Activated naive CD8-positive, alpha-beta T cell treated with anti-CD3 and anti-CD28 coated beads, Interleukin-2, amount 10 ng/mL, durations not matched to agents 7 days and 5 days (primary cell): ENCODE measurements at regions not wholly inside any gene's neighbourhood (a gene's known extent, or its start where the extent isn't known, plus 50 kb on each side); places are given as distances from the start of the nearest gene placed in this dataset.

Experiments
- ATAC-seq: fragments of 150-1000 bp; cut with Tn5 transposase; one replicate; pipeline ENCODE4 v1.10.0; 2021; ENCODE audit warnings: low read depth, moderate library complexity
- POLR2A ChIA-PET: fragments of 350-600 bp; sonication (Branson Sonifier 250); formaldehyde crosslinking; loops from one replicate; lab custom pipeline; 2021; ENCODE audit warnings: antibody characterized with exemption; lab: Charles Lee
- DNase-seq: peaks from one replicate; pipeline ENCODE4 v3.0.0; 2021
- H3K27ac Mint-ChIP-seq: one replicate; pipeline ENCODE4 v1.8.0; 2022; ENCODE audit warnings: mild to moderate bottlenecking, mixed read lengths
- H3K27me3 Mint-ChIP-seq: one replicate; pipeline ENCODE4 v1.8.0; 2022; ENCODE audit warnings: mild to moderate bottlenecking, moderate library complexity, mixed read lengths
- H3K36me3 Mint-ChIP-seq: one replicate; pipeline ENCODE4 v1.8.0; 2021; ENCODE audit warnings: mild to moderate bottlenecking, mixed read lengths
- H3K4me1 Mint-ChIP-seq: one replicate; pipeline ENCODE4 v1.8.0; 2021; ENCODE audit warnings: mixed read lengths
- H3K4me3 Mint-ChIP-seq: one replicate; pipeline ENCODE4 v1.8.0; 2022; ENCODE audit warnings: mild to moderate bottlenecking, moderate library complexity, mixed read lengths
- H3K9me3 Mint-ChIP-seq: one replicate; pipeline ENCODE4 v1.8.0; 2021; ENCODE audit warnings: mixed read lengths

DNA sequence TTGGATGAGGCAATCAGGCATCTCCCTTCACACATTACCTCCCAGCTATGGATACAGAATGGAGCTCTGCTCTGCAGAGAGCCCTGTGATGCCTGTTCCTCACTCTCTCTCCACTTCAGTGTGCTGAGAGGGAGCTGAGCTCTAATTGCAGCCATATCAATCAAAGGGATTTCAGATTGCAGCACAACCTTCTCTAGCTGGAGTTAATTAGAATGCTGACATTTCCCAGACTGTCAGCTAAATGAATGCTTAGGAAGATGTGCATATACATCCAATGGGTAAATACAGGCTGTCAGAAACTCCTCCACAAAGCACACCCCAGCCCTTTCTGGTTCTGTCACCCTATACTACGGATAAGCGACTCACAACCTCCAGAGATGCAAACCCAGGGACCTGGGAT is 402.6 kb downstream of the EIPR1 start:
- H3K36me3 Mint-ChIP-seq = no peaks in the 10 kb centered on the region

DNA sequence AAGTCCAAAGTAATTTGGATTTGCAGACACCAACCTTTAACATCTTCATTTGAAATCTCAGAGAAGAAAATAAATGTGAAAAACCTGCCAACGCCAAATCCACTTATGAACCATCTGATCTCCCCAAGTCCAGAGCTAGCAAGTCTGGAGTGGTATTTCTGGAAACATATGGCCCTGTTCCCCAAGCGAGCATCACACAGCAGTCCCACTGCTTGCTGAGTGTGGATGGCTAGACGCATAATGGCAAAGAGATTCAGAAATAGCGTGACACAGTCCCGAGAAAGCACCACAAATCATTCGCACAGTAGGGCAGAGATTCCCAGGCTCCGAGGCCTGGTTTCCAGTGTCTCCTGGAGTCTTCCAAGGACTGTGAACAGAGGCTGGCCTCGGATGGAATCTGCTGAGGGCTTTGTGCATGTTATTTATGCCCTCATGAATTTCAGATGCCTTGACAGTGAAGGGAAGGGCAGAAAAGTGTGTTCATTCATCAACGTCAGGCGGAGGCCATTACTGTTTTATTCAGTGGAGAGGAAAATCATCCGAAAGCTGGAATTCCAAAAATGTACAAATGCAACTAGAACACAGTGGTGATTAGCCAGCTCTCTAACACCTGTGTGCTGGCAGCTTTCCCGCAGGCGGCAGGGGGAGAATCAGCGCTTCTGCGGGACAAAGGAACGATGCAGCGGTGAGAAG is 417.0 kb downstream of the EIPR1 start:
- Mint-ChIP-seq H3K27ac (no peak overlapping the region), H3K4me1 (no peaks in the 10 kb centered on the region), H3K4me3 (no peak overlapping the region), H3K9me3 (no peaks in the 10 kb centered on the region), H3K36me3 (no peaks in the 10 kb centered on the region), H3K27me3 (no peaks in the 10 kb centered on the region)
- ATAC-seq (no peak), DNase-seq (no peak)
- POLR2A ChIA-PET = no interaction called here

More for the DNA sequence above, 402.6 kb downstream of the EIPR1 start:
- POLR2A ChIA-PET = no interaction called here
- ATAC-seq = no peak
- no peak overlapping the region for H3K4me3 Mint-ChIP-seq
- no peak overlapping the region for H3K27ac Mint-ChIP-seq
- peaks cover 2% of the 10 kb centered on the region for H3K27me3 Mint-ChIP-seq
- H3K4me1 Mint-ChIP-seq = no peaks in the 10 kb centered on the region
- DNase-seq = no peak
- H3K9me3 Mint-ChIP-seq = no peaks in the 10 kb centered on the region

DNA sequence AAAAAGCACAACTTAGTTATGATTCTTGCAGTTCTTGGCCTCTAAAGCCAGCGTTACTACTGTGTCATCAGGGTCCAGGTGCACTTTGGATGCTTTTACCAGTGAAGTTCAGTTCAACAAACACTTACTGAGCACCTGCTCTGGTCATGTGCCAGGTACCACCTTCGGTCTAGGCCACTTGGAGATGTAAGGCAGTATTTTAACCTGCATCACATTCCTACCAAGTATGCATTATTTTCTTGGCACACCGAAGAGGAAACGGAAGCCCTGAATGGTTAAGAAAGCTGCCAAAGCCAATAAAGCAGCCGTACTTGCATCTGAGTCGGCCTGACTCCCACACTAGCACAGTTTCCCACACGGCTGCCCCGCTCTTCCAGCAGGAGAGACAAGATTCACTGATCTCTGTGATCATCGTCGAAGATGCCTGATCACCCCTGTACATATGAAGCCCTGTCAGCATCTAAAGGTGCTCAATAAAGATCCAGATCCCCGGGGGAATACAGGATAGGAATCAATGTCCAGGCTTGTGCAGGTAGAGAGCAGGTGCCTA is 427.1 kb downstream of the EIPR1 start:
- ATAC-seq (no peak), DNase-seq (no peak)
- Mint-ChIP-seq H3K27ac (no peak overlapping the region), H3K36me3 (no peaks in the 10 kb centered on the region), H3K4me3 (no peak overlapping the region), H3K4me1 (no peaks in the 10 kb centered on the region), H3K9me3 (peaks cover 1% of the 10 kb centered on the region), H3K27me3 (no peaks in the 10 kb centered on the region)
- POLR2A ChIA-PET = no interaction called here

DNA sequence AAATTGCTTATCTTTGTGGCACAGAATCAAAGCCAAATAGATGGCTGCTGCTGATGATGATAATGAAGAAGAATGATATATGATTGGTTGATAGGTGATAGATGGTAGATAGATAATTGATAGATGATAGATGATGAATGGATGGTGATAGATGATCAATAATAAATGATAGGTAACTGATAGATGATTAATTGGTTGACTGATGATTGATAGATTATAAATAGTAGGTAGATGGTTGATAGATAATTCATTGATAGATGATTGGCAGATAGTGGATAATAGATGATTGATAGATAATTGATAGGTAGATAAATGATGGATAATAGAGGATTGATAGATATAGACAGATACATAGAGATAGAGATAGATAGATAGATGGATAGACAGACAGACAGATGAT is 430.2 kb downstream of the EIPR1 start:
- Mint-ChIP-seq H3K27me3 (no peaks in the 10 kb centered on the region), H3K4me3 (no peak overlapping the region), H3K36me3 (no peaks in the 10 kb centered on the region), H3K4me1 (no peaks in the 10 kb centered on the region), H3K27ac (no peak overlapping the region), H3K9me3 (peaks cover 2% of the 10 kb centered on the region)
- ATAC-seq = no peak
- DNase-seq = no peak
- POLR2A ChIA-PET = no interaction called here

DNA sequence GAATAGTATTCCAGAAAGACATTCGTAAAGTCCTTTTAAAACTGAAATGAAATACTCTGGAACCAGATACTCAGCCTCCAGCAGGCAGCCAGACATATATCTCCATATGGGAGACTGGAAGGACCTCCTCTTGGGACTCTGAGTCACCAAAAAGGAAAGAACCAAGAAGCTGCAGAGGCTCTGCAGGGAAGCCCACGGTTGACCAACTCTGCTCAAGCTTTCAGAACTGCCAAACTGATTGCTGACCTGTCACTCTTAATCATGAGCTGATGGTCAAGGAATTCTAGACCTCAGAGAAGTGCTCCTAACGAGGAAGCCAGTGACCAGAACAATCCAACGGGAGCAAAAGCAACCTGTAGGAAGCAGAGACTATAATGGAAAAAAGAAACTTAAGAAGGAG is 434.7 kb downstream of the EIPR1 start:
- POLR2A ChIA-PET = no interaction called here
- Mint-ChIP-seq H3K27me3 (no peaks in the 10 kb centered on the region), H3K4me1 (no peaks in the 10 kb centered on the region), H3K4me3 (no peak overlapping the region), H3K36me3 (no peaks in the 10 kb centered on the region), H3K27ac (no peak overlapping the region), H3K9me3 (peaks cover 2% of the 10 kb centered on the region)
- no peak for DNase-seq
- ATAC-seq = no peak

DNA sequence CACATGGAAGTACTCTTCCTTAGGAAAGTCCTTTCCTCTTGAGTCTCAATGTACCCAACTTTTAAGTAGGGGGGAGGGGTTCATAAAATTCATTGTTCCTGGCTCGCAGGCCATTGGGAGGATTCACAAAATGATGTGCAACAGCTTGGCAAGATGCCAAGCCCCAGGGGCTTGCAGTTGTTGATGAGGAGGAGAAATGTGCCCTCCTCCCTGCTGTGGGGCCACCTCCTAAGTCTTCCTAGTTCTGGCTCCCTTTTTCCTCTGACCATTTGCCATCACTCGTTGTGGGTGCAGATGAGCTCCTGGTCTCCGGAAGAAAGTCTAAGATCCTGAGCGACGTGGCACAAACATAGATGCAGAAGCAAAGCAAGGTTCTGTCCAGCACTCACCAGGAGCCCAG is 435.4 kb downstream of the EIPR1 start:
- no peak overlapping the region for H3K4me3 Mint-ChIP-seq
- POLR2A ChIA-PET = no interaction called here
- no peak for DNase-seq
- no peak for ATAC-seq
- H3K36me3 Mint-ChIP-seq = no peaks in the 10 kb centered on the region
- H3K27ac Mint-ChIP-seq = no peak overlapping the region
- no peaks in the 10 kb centered on the region for H3K27me3 Mint-ChIP-seq
- H3K4me1 Mint-ChIP-seq = no peaks in the 10 kb centered on the region
- H3K9me3 Mint-ChIP-seq = peaks cover 4% of the 10 kb centered on the region

DNA sequence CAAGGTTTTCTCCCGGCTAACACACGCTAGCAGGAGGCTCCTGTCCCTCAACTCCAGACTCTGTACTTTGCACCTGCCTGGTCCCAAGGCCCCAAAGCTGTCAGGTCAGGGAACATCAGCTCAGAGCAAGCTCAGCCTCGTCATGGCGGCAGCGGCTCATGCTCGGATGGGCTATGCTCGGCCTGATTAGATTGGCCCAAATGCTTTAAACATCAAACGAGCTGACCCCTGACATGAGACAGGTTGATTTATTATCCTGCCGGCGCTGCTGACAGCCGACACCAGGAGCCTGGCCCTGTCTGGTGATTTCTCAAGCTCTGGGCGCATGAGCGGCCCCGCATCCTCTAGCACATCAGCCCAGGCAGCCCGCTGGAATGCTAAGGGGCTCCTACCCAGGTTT is 436.4 kb downstream of the EIPR1 start:
- Mint-ChIP-seq H3K4me1 (no peaks in the 10 kb centered on the region), H3K27ac (no peak overlapping the region), H3K9me3 (peaks cover 9% of the 10 kb centered on the region), H3K27me3 (no peaks in the 10 kb centered on the region), H3K36me3 (peaks cover 3% of the 10 kb centered on the region), H3K4me3 (no peak overlapping the region)
- ATAC-seq (no peak), DNase-seq (no peak)
- POLR2A ChIA-PET = no interaction called here

DNA sequence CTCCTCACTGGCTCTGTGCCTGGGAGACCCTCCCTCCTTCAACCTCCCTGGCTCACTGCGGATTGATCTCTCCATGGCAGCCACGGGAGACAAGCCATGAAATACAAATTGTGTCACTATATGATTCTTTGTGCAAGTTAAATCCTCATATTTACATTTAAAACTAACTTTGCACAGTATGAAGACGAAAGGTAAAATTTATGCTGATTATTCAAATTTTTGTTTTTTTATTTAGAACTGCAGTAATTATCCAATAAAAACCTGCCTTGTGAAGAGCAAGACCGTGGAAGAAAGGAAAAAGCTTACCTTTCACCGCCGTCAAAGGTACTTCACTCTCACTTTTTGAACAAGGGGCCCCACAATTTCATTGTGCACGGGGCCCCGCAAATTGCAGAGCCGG is 436.9 kb downstream of the EIPR1 start:
- Mint-ChIP-seq H3K4me1 (no peaks in the 10 kb centered on the region), H3K9me3 (peaks cover 9% of the 10 kb centered on the region), H3K4me3 (no peak overlapping the region), H3K27ac (no peak overlapping the region), H3K27me3 (no peaks in the 10 kb centered on the region), H3K36me3 (peaks cover 3% of the 10 kb centered on the region)
- ATAC-seq (no peak), DNase-seq (no peak)
- POLR2A ChIA-PET = no interaction called here

DNA sequence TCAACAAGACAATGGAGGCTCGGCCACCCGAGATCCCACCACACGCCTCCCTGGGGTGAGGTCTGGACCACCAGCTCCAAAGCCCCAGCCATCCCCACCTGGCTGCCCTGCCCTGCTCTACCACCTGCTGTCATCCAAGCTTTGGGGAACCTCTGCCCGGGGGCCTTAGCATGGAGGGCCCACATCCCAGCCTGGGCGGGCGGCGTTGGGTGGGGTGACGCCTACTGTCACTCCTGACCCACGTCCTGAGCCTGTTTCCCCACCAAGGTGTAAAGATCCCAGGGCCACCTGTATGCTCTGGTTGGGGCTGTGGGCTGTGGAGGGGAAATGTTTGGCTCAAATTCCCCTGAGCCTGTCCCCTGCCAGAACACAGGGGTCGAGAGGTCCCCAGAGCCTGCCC is 437.6 kb downstream of the EIPR1 start:
- no peak for ATAC-seq
- Mint-ChIP-seq H3K27ac (no peak overlapping the region), H3K36me3 (peaks cover 3% of the 10 kb centered on the region), H3K9me3 (peaks cover 7% of the 10 kb centered on the region), H3K27me3 (no peaks in the 10 kb centered on the region), H3K4me3 (no peak overlapping the region), H3K4me1 (no peaks in the 10 kb centered on the region)
- no peak for DNase-seq
- POLR2A ChIA-PET = no interaction called here

DNA sequence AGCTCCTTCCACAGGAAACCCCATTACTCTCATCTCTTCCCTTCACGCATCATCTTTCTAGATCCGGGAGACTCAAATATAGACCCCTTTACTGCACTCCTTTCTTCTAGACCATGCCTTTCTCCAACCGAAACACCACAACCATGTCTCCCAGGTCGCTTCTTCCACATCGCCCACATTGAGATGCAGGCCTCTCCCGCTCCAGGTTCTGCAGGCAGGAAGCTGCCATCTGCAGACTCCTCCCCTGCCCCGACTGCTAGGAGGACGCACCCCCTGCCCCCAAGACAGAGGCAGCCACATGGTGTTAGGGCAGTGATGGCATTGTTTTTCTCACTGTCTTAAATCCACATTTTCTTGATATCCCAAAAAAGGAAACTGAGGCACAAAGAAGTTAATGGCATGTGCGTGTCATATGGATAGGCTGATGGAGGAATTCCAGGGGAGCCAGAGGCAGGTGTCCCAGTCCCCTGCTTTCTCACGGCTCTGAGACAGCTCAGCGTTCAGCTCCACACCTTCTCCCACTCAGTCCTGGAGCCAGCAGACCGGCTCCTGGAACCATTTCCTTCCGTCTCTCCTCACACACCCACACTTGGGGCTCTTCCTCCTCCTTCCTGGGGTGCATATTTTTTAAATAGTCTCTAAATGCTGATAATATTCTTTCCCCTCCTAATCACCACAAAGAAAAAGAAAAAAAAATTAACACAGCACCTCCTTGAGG is 438.4 kb downstream of the EIPR1 start:
- H3K27me3 Mint-ChIP-seq = no peaks in the 10 kb centered on the region
- peaks cover 7% of the 10 kb centered on the region for H3K9me3 Mint-ChIP-seq

DNA sequence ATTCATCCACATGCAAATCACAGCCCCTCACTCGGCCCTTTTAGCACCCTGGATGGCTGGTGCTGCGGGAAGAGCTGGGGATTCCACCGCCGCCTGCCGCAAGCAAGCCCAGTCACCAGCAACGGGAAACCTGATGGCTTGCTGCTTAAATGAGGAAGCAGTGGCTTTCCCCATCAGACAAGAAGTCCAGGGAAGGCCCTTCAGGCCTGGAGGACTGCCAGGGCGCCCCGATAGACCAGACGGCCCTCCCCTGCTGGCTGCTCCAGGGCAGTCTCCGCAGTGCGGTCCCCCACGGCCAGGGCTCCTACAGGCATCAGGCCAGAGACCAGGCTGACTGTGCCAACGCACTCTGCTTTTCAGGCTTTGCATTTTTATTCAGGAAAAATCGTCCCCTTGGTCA is 439.1 kb downstream of the EIPR1 start:
- H3K4me1 Mint-ChIP-seq = no peaks in the 10 kb centered on the region
- no peak overlapping the region for H3K4me3 Mint-ChIP-seq
- peaks cover 7% of the 10 kb centered on the region for H3K9me3 Mint-ChIP-seq
- peaks cover 3% of the 10 kb centered on the region for H3K36me3 Mint-ChIP-seq
- no peaks in the 10 kb centered on the region for H3K27me3 Mint-ChIP-seq
- DNase-seq = no peak
- POLR2A ChIA-PET = no interaction called here
- H3K27ac Mint-ChIP-seq = no peak overlapping the region
- ATAC-seq = no peak

More for the DNA sequence above, 438.4 kb downstream of the EIPR1 start:
- H3K4me3 Mint-ChIP-seq = no peak overlapping the region
- H3K27ac Mint-ChIP-seq = no peak overlapping the region
- ATAC-seq (no peak), DNase-seq (no peak)
- H3K4me1 Mint-ChIP-seq = no peaks in the 10 kb centered on the region
- peaks cover 3% of the 10 kb centered on the region for H3K36me3 Mint-ChIP-seq
- POLR2A ChIA-PET = no interaction called here

DNA sequence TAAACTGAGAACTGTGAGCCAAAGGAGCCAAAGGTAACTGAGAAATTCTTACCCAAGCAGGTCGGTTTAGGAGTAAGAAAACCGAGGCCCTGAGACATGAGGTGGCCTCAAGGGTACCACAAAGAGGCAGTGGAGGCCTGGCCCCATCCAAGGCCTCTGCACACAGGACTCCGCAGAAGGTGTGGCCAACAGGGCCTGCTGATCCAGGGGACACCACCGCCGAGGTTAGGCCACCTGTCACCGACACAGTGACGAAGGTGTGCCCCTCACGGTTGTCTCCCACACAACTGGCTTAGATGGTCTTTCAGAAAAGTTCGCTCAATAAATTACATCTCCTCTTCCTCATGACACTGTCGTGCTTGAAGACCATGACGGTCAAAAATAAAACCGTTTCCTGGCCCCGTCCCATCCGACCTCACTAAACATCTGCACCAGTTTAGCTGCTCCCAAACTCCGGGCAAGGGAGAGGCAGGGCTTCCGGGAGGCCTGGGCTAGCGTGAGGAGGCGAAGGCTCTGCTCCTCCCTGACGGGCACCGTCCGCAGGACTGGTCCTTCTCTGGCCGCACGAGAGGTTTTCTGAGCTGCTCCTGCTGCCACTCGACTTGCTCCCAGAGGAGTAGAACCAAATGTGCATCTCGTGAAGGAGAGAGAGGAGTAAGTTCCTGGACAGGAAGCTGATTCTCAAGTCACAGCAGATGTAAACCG is 442.0 kb downstream of the EIPR1 start:
- no peak for ATAC-seq
- H3K9me3 Mint-ChIP-seq = peaks cover 7% of the 10 kb centered on the region
- DNase-seq = no peak
- no peak overlapping the region for H3K4me3 Mint-ChIP-seq
- H3K27me3 Mint-ChIP-seq = no peaks in the 10 kb centered on the region
- POLR2A ChIA-PET = no interaction called here
- H3K36me3 Mint-ChIP-seq = peaks cover 3% of the 10 kb centered on the region
- H3K4me1 Mint-ChIP-seq = no peaks in the 10 kb centered on the region
- H3K27ac Mint-ChIP-seq = no peak overlapping the region

DNA sequence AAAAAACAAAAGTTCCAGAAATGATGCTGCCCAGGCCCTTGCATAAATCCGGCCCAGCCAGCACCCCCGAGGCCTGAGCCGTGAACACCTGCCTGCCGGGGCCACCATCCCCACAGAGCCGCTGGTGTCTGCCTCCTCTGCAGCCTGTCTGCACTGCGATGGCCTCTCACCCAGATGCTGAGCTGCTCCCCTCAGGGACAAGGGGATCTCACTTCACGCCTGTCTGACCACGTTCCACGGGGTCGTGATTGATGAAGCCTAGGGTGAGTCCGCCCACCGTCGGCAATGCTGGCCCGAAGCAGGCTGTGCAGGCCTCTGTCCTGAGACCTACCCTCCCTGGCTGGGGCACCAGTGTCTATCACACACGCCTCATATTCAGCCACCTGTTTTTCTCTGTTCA is 444.2 kb downstream of the EIPR1 start:
- Mint-ChIP-seq H3K36me3 (peaks cover 3% of the 10 kb centered on the region), H3K27ac (no peak overlapping the region), H3K27me3 (peaks cover 5% of the 10 kb centered on the region), H3K9me3 (peaks cover 7% of the 10 kb centered on the region), H3K4me3 (no peak overlapping the region), H3K4me1 (no peaks in the 10 kb centered on the region)
- ATAC-seq (no peak), DNase-seq (no peak)
- POLR2A ChIA-PET = no interaction called here
